ENCODE measurements at regions not wholly inside any gene's neighbourhood (a gene's known extent, or its start where the extent isn't known, plus 50 kb on each side); places are given as distances from the start of the nearest gene placed in this dataset.

- DNase-seq (ENCODE audit: low read depth): no peak
- no peak overlapping the region for H3K4me3 ChIP-seq (ENCODE audit: low read depth, low read length)
- peaks cover 6% of the 10 kb centered on the region for H3K27me3 ChIP-seq (ENCODE audit: control insufficient read depth, insufficient read depth, low read length)
- no peak for TF ChIP-seq CTCF (IDR thresholded peaks at IDR 0.05; ENCODE audit: insufficient read depth, low read length, poor library complexity, severe bottlenecking)
- no peaks in the 10 kb centered on the region for H3K36me3 ChIP-seq (ENCODE audit: control insufficient read depth, insufficient read depth, low read length)
Measured at GRCh38 chr10:131745591-131745990, 155.2 kb upstream of the PPP2R2D start.

GRCh38 chr10:131746241-131746711, 154.5 kb upstream of the PPP2R2D start:
- Histone ChIP-seq H3K27me3 (ENCODE audit: control insufficient read depth, insufficient read depth, low read length) (peaks cover 6% of the 10 kb centered on the region), H3K36me3 (ENCODE audit: control insufficient read depth, insufficient read depth, low read length) (no peaks in the 10 kb centered on the region), H3K4me3 (ENCODE audit: low read depth, low read length) (no peak overlapping the region)
- DNase-seq (ENCODE audit: low read depth): no peak
- no peak for TF ChIP-seq CTCF (IDR thresholded peaks at IDR 0.05; ENCODE audit: insufficient read depth, low read length, poor library complexity, severe bottlenecking)

- peaks cover 6% of the 10 kb centered on the region for H3K27me3 ChIP-seq (ENCODE audit: control insufficient read depth, insufficient read depth, low read length)
Measured at GRCh38 chr10:131746785-131747184, 154.0 kb upstream of the PPP2R2D start.

GRCh38 chr10:131747251-131747650, 153.6 kb upstream of the PPP2R2D start:
- Histone ChIP-seq H3K36me3 (ENCODE audit: control insufficient read depth, insufficient read depth, low read length) (no peaks in the 10 kb centered on the region), H3K27me3 (ENCODE audit: control insufficient read depth, insufficient read depth, low read length) (peaks cover 6% of the 10 kb centered on the region), H3K4me3 (ENCODE audit: low read depth, low read length) (no peak overlapping the region)
- TF ChIP-seq CTCF (IDR thresholded peaks at IDR 0.05; ENCODE audit: insufficient read depth, low read length, poor library complexity, severe bottlenecking): no peak
- no peak for DNase-seq (ENCODE audit: low read depth)

More at GRCh38 chr10:131746785-131747184, 154.0 kb upstream of the PPP2R2D start:
- no peak for DNase-seq (ENCODE audit: low read depth)
- Histone ChIP-seq H3K36me3 (ENCODE audit: control insufficient read depth, insufficient read depth, low read length) (no peaks in the 10 kb centered on the region), H3K4me3 (ENCODE audit: low read depth, low read length) (no peak overlapping the region)
- TF ChIP-seq CTCF (IDR thresholded peaks at IDR 0.05; ENCODE audit: insufficient read depth, low read length, poor library complexity, severe bottlenecking): no peak

GRCh38 chr10:131747791-131748190, 153.0 kb upstream of the PPP2R2D start:
- Histone ChIP-seq H3K4me3 (ENCODE audit: low read depth, low read length) (no peak overlapping the region), H3K27me3 (ENCODE audit: control insufficient read depth, insufficient read depth, low read length) (peaks cover 6% of the 10 kb centered on the region), H3K36me3 (ENCODE audit: control insufficient read depth, insufficient read depth, low read length) (no peaks in the 10 kb centered on the region)
- DNase-seq (ENCODE audit: low read depth): no peak
- TF ChIP-seq CTCF (IDR thresholded peaks at IDR 0.05; ENCODE audit: insufficient read depth, low read length, poor library complexity, severe bottlenecking): no peak

GRCh38 chr10:131748191-131748590, 152.6 kb upstream of the PPP2R2D start:
- TF ChIP-seq CTCF (IDR thresholded peaks at IDR 0.05; ENCODE audit: insufficient read depth, low read length, poor library complexity, severe bottlenecking): no peak
- no peak overlapping the region for H3K4me3 ChIP-seq (ENCODE audit: low read depth, low read length)

More at GRCh38 chr10:131748191-131748590, 152.6 kb upstream of the PPP2R2D start:
- peaks cover 6% of the 10 kb centered on the region for H3K27me3 ChIP-seq (ENCODE audit: control insufficient read depth, insufficient read depth, low read length)
- no peaks in the 10 kb centered on the region for H3K36me3 ChIP-seq (ENCODE audit: control insufficient read depth, insufficient read depth, low read length)
- no peak for DNase-seq (ENCODE audit: low read depth)

Data from kidney epithelial cell (primary cell).